ENCODE measurements at regions not wholly inside any gene's neighbourhood (a gene's known extent, or its start where the extent isn't known, plus 50 kb on each side); places are given as distances from the start of the nearest gene placed in this dataset.

DNA sequence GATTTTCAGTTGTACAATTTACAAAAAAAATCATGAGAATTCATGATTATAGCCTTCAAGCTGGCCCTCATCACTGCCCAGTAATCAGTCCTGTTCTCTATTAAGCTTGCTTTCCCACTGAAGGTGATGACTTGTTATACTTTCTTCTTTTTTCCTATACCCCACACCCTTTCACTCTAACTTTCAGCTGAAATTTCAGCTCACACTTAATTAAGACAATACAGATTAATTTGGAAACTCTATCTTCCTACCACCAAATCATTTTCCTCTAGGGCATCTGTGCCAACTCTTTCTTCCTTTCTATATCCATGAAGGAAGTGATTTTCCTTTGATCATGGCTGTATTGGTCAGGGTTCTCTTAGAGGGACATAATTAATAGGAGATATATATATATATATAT, 449.9 kb downstream of the CD109 start:
- DNase-seq (ENCODE audit: low read depth in 4 of 4, low spot score in 3 of 4): no peak

GRCh38 chr6:74137911-74138310, 441.9 kb downstream of the CD109 start:
- no peak for DNase-seq (ENCODE audit: low read depth in 4 of 4, low spot score in 3 of 4)

- no peak for DNase-seq (ENCODE audit: low read depth in 4 of 4, low spot score in 3 of 4)
Measured at GRCh38 chr6:74134327-74134726, 438.3 kb downstream of the CD109 start.

DNA sequence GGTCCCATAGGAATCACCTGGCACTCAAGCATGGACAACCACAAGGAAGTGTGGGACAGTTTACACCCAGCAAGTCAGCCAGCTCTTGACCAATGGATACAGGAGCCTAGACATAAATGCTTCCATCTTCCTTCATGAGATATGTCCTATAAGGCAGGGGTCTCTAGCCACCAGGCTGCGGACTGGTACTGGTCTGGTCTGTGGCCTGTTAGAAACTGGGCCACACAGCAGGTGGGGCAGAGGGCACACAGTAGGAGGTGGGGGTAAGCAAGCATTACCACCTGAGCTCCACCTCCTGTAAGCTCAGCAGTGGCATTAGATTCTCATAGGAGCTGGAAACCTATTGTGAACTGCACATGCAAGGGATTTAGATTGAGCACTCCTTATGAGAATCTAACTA, 437.1 kb downstream of the CD109 start:
- DNase-seq (ENCODE audit: low read depth in 4 of 4, low spot score in 3 of 4): no peak

DNA sequence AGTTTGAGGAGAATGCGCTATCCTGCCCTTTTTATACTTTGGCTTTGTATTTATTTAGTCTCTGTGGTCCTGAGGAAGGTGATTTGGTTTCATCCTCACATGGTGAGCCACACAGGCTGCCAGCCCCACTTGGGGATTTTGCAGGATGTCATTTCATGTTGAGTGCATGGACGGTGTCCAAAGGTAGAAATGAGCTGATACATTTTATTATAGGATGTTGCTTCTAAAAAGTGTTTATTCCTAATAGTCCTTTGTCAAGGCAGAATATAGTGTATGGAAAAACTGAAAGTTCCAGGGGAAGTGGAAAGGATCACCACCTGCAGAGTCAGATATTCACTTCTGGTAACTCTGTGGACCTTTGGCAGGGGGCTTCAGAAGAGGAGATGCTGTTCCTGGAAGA, 434.6 kb downstream of the CD109 start:
- no peak for DNase-seq (ENCODE audit: low read depth in 4 of 4, low spot score in 3 of 4)

DNA sequence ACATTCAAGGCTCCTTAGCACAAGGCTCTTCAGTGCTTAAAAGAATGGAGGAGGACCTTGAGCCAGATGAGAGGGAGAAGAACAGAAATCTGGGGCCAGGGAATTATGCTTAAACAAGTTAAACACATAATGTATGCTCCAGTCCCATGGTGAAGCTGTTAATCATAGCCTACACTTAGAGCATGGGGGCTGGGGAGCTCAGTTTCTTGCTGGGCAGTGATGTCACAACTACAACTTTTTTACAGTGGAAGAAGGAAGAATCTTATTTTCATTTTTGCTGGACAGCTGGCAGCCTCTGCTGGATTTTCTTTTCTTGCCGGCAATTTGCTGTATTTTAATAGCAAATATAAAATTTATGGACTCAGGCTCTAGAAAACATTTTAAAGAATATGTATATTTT, 432.5 kb downstream of the CD109 start:
- peak in 1 of 4 donors; percentile 1 for DNase-seq (ENCODE audit: low read depth in 4 of 4, low spot score in 3 of 4)

DNA sequence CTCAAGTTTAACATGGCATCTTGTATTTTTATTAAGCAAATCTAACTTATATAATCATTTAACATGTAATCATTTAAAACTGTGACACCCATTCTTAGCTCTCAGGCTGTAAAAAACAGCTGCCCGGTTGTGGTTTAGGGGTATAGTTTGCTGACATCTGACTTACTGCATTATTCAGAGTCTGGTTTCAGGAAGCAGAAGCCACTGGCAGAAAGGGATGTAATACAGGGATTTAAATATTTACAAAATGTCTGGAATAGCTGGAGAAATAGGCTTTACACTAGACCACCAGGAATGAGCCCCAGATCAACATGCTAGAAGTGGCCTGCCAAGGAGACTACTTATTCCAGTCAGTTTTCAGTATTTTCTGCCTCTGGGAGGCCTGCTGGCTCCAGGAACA, 421.1 kb downstream of the CD109 start:
- DNase-seq (ENCODE audit: low read depth in 4 of 4, low spot score in 3 of 4): no peak

- DNase-seq (ENCODE audit: low read depth in 4 of 4, low spot score in 3 of 4): no peak
Measured at GRCh38 chr6:74115674-74116073, 419.7 kb downstream of the CD109 start.

GRCh38 chr6:74114428-74114827, 418.4 kb downstream of the CD109 start:
- no peak for DNase-seq (ENCODE audit: low read depth in 4 of 4, low spot score in 3 of 4)

- DNase-seq (ENCODE audit: low read depth in 4 of 4, low spot score in 3 of 4): no peak
Measured at GRCh38 chr6:74113901-74114300, 417.9 kb downstream of the CD109 start.

GRCh38 chr6:74103417-74103816, 407.4 kb downstream of the CD109 start:
- no peak for DNase-seq (ENCODE audit: low read depth in 4 of 4, low spot score in 3 of 4)

- no peak for DNase-seq (ENCODE audit: low read depth in 4 of 4, low spot score in 3 of 4)
Measured at GRCh38 chr6:74100719-74101287, 404.8 kb downstream of the CD109 start.

GRCh38 chr6:74096329-74096728, 400.3 kb downstream of the CD109 start:
- no peak for DNase-seq (ENCODE audit: low read depth in 4 of 4, low spot score in 3 of 4)

DNA sequence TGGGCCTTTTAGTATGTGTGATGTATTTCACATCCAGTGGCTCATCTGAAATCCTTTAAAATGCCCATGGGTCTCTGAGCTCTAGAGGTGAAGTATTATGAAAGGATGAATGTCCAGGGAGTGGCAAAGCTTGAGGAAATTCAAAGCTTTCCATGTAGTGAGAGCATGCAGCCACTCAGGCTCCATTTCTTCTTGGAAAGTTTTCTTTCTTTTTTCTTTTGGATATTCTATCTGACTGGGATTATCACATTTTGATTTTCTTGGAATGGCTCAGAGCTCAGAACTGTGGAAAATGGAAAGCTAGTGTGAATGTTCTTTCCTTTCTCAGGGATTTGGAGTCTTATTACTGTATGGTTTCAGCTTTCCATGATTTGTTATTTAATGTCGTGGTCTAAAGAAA, 397.4 kb downstream of the CD109 start:
- no peak for DNase-seq (ENCODE audit: low read depth in 4 of 4, low spot score in 3 of 4)

GRCh38 chr6:74091794-74092157, 395.8 kb downstream of the CD109 start:
- DNase-seq (ENCODE audit: low read depth in 4 of 4, low spot score in 3 of 4): no peak

GRCh38 chr6:74091136-74091793, 395.3 kb downstream of the CD109 start:
- DNase-seq (ENCODE audit: low read depth in 4 of 4, low spot score in 3 of 4): peak in 3 of 4 donors; percentile 5 to 8 (median 6)

DNA sequence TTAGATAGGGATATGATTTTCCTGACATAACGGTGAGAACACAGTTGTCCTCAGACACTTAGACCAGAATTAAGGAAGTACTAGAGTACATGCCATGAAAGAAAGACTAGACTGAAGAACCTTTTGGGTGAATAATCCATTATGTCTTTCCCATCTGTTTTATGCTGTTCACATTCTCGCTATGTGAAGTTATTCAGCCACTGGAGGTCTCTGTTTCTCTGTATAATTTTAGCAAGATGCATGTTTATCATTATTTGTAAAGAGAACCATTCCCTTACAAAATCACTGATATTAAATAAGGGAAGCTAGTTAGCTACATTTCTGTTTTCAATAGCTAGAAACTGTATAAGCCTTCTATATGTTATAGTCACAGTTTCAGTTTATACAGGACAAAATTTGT, 391.9 kb downstream of the CD109 start:
- DNase-seq (ENCODE audit: low read depth in 4 of 4, low spot score in 3 of 4): peak in 1 of 4 donors; percentile 6

DNA sequence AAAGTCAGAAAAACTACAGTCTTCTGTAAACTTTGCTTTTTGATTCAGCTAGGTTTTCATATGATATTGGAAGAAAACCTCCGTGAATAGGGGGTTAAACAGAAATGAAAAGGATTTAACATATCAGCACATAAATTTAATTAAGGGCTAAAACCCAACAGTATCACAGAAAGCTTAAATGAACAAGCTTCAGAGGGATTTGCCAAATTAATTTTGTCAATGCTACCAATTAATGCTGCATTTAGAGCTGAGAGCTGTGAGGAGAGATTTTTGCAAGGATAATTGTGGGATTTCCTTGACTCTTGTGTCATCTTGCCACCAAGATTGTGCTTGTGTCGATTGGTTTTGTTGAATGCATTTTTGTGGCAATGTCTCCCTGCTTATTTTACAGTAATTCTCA, 379.9 kb downstream of the CD109 start:
- DNase-seq (ENCODE audit: low read depth in 4 of 4, low spot score in 3 of 4): no peak

DNA sequence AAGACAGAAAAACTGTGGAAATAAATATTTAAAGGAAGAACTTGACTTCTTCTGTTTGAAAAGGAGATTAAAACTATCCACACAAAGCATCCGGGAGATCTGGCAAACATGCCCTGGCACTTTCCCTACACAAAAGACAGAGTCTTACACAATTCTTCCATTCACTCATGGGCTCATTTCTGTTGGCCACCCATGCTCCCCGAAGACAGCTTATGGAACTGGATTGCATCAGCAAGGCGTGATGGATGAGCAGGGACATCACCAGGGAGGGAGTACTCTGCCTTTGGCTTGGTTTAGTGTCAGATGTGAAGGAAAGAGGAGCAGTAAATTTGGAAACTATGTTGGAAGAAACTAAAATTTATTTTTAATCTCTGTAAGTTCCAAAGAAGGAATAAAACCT, 379.3 kb downstream of the CD109 start:
- DNase-seq (ENCODE audit: low read depth in 4 of 4, low spot score in 3 of 4): no peak

DNA sequence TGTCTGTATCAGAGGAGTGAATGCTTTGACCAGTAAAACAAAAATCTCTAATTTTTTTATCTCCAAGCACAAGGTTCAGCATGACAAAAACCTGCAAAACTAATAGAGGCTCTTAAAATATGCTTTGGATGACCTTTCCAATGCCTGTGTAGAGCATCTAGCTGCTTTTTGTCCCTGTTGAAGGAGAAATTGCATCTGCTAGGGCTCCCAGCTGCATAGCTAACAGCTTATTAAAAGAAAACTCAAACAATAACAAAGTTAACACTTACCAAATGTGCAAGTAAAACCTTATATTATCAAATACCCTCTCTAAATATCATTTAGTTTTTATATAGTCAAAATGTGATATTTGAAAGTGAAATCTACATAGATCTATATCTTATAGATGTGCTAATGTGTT, 378.6 kb downstream of the CD109 start:
- no peak for DNase-seq (ENCODE audit: low read depth in 4 of 4, low spot score in 3 of 4)

- DNase-seq (ENCODE audit: low read depth in 4 of 4, low spot score in 3 of 4): no peak
Measured at GRCh38 chr6:74073999-74074398, 378.0 kb downstream of the CD109 start.

- DNase-seq (ENCODE audit: low read depth in 4 of 4, low spot score in 3 of 4): no peak
Measured at GRCh38 chr6:74073429-74073828, 377.4 kb downstream of the CD109 start.

GRCh38 chr6:74071214-74071613, 375.2 kb downstream of the CD109 start:
- no peak for DNase-seq (ENCODE audit: low read depth in 4 of 4, low spot score in 3 of 4)
